Peyer's patch (tissue), 4 donors: ENCODE measurements at regions not wholly inside any gene's neighbourhood (a gene's known extent, or its start where the extent isn't known, plus 50 kb on each side); places are given as distances from the start of the nearest gene placed in this dataset.

Experiments used
- DNase-seq, 3 donors: peaks; one replicate each; pipeline ENCODE4 v3.0.0-alpha.2; 2017 to 2019
- H3K27ac ChIP-seq, 4 donors: fragments of 200-600 bp; sonication (generic); one replicate each; pipeline ENCODE4 v1.5.1; 2016 to 2019
- H3K27me3 ChIP-seq, 2 donors: fragments of 200-600 bp; sonication (generic); one replicate each; pipeline ENCODE4 v1.5.1; 2019
- H3K36me3 ChIP-seq, 3 donors: fragments of 200-600 bp; sonication (generic); one replicate each; pipeline ENCODE4 v1.5.1; 2016 to 2019
- H3K4me1 ChIP-seq, 4 donors: fragments of 200-600 bp; sonication (generic); one replicate each; pipeline ENCODE4 v1.5.1; 2016 to 2019
- H3K4me3 ChIP-seq, 4 donors: fragments of 200-600 bp; sonication (generic); 1 replicate in 3 of 4; 2 replicates in 1 of 4; pipeline ENCODE4 v1.5.1; 2016 to 2019; ENCODE audit warnings: mild to moderate bottlenecking in 1 of 4
- H3K9me3 ChIP-seq, 4 donors: fragments of 200-600 bp; sonication (generic); one replicate each; pipeline ENCODE4 v1.5.1; 2016 to 2019; ENCODE audit warnings: mild to moderate bottlenecking in 1 of 4
- CTCF ChIP-seq, 6 experiments: fragments of 450-650 bp in 4 of 6; fragments of 200-600 bp in 2 of 6; sonication (generic) in 1 of 6; IDR thresholded peaks; one replicate each; pipeline ENCODE4 v1.5.1; 2017 to 2019; ENCODE audit warnings: antibody characterized with exemption in 6 of 6, mild to moderate bottlenecking in 3 of 6, moderate library complexity in 1 of 6
- POLR2A ChIP-seq, 2 donors: fragments of 450-650 bp; IDR thresholded peaks; one replicate each; pipeline ENCODE4 v1.5.1; 2017; ENCODE audit warnings: antibody characterized with exemption in 2 of 2, mild to moderate bottlenecking in 2 of 2, moderate library complexity in 2 of 2
- small RNA-seq, 2 donors: library from RNA; depleted of rRNA; stranded (forward); fragments of <200 nt; gene quantifications; one replicate each; pipeline ENCODE3, GENCODE V24; 2016

GRCh38 chr15:25933456-25934158, 70.5 kb upstream of the ATP10A start:
- peak overlapping the region; percentile 10 to 35 (median 24) for H3K4me3 ChIP-seq
- no peaks in the 10 kb centered on the region for H3K27me3 ChIP-seq

GRCh38 chr15:25932696-25933095, 69.6 kb upstream of the ATP10A start:
- Histone ChIP-seq H3K27ac (no peak overlapping the region), H3K27me3 (no peaks in the 10 kb centered on the region), H3K9me3 (no peaks in the 10 kb centered on the region), H3K4me3 (no peak overlapping the region), H3K36me3 (no peaks in the 10 kb centered on the region), H3K4me1 (no peaks in the 10 kb centered on the region)
- DNase-seq, result no peak
- no peak for TF ChIP-seq CTCF (IDR thresholded peaks at IDR 0.05)

More at GRCh38 chr15:25933456-25934158, 70.5 kb upstream of the ATP10A start:
- no peaks in the 10 kb centered on the region for H3K4me1 ChIP-seq
- no peak overlapping the region for H3K27ac ChIP-seq
- no peaks in the 10 kb centered on the region for H3K36me3 ChIP-seq
- DNase-seq, result peak in 2 of 3 donors; percentile 53 to 86
- TF ChIP-seq CTCF (IDR thresholded peaks at IDR 0.05) (peak; percentile 15 to 63 (median 46)), POLR2A (IDR thresholded peaks at IDR 0.05) (no peak)
- H3K9me3 ChIP-seq, result no peaks in the 10 kb centered on the region

DNA sequence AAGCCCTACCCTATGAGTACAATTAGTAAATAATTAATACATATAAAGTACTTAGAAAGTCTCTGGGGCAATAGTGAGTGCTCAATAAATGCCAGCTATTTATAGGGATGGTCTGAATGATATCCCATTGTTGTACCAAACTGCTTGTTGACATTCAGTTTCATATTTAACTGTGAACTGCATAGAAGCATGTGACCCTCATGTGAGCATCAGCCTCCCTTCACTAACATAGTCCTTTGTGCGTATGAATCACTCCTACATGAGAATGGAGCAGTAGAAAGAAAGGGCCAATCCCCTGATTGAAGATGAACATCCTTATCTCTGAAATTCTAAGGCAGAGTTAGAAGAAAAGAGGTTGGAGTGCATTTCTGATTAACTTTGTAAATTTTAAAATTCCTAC, 68.7 kb upstream of the ATP10A start:
- H3K4me1 ChIP-seq, result no peaks in the 10 kb centered on the region
- no peak overlapping the region for H3K4me3 ChIP-seq
- no peak for DNase-seq
- H3K9me3 ChIP-seq, result no peaks in the 10 kb centered on the region
- no peaks in the 10 kb centered on the region for H3K36me3 ChIP-seq
- H3K27me3 ChIP-seq, result no peaks in the 10 kb centered on the region
- TF ChIP-seq POLR2A (IDR thresholded peaks at IDR 0.05) (no peak), CTCF (IDR thresholded peaks at IDR 0.05) (no peak)
- H3K27ac ChIP-seq, result no peak overlapping the region

DNA sequence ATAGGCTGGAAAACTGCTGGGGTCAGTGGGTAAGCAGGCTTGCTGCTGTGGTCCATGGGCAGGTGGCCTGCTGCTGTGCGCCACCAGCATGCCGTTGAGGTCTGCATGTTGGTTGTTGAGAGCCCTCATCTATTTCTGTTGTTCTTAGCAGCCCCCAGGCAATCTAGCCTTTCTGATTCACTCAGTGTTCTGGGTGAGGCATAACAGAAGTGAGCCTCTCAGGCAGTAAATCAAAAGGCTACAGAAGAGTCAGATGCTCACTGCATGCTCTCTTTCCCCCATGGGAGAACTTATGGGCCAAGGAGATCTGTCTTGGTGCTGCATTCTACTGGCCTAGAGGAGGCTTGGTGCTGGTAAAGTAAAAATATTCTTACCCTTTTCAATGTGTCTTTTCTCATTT, 67.8 kb upstream of the ATP10A start:
- no peaks in the 10 kb centered on the region for H3K36me3 ChIP-seq
- DNase-seq, result no peak
- TF ChIP-seq CTCF (IDR thresholded peaks at IDR 0.05) (no peak), POLR2A (IDR thresholded peaks at IDR 0.05) (no peak)
- H3K4me3 ChIP-seq, result no peak overlapping the region
- no peaks in the 10 kb centered on the region for H3K27me3 ChIP-seq
- no peaks in the 10 kb centered on the region for H3K4me1 ChIP-seq
- H3K9me3 ChIP-seq, result no peaks in the 10 kb centered on the region
- H3K27ac ChIP-seq, result no peak overlapping the region

Small RNA genes lying in the stretch of these regions (small RNA-seq; reads per million reads assigned to genes)
- gene RF00554, result 0 reads per million in 2 donors
